ENCODE measurements at regions not wholly inside any gene's neighbourhood (a gene's known extent, or its start where the extent isn't known, plus 50 kb on each side); places are given as distances from the start of the nearest gene placed in this dataset.

DNA sequence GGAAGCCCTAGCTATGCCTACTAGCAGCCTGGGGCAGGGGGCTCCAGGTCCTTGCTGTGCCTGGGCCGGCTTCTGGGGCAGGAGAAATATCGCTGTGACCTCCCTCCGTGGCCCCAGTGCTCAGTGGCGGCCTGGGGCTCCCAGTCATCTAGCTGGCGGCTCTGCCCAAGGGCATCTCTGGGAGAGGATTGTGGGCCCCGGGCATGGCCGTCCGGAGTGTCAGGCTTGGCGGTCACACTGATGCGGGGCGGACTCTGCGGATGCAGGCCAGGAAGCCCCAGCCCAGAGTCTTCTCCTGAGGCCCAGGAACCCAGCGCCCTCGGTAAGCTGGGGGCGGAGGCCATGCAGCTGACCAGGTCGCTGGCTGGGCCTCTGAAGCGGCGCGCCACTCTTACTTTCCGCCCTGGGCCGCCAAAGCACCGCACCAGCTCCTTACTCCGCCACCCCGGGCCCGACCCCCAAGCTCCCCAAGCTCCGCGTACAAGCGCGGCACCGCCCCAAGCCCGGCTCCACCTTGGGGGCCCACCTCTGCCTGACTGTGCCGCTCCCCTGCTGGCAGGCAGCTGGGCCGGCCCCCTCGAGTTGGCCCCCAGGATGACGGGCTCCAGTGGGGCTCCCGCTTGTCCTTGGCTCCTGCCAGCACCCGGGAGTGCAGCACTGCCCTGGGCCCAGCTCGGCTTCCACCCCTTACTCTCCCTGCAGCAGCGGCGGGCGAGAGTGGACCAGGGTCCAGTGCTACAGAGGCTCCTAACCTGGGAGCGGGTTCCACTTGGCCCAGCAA, 720.0 kb downstream of the PCDH18 start:
- TF ChIP-seq, protein P1, sequence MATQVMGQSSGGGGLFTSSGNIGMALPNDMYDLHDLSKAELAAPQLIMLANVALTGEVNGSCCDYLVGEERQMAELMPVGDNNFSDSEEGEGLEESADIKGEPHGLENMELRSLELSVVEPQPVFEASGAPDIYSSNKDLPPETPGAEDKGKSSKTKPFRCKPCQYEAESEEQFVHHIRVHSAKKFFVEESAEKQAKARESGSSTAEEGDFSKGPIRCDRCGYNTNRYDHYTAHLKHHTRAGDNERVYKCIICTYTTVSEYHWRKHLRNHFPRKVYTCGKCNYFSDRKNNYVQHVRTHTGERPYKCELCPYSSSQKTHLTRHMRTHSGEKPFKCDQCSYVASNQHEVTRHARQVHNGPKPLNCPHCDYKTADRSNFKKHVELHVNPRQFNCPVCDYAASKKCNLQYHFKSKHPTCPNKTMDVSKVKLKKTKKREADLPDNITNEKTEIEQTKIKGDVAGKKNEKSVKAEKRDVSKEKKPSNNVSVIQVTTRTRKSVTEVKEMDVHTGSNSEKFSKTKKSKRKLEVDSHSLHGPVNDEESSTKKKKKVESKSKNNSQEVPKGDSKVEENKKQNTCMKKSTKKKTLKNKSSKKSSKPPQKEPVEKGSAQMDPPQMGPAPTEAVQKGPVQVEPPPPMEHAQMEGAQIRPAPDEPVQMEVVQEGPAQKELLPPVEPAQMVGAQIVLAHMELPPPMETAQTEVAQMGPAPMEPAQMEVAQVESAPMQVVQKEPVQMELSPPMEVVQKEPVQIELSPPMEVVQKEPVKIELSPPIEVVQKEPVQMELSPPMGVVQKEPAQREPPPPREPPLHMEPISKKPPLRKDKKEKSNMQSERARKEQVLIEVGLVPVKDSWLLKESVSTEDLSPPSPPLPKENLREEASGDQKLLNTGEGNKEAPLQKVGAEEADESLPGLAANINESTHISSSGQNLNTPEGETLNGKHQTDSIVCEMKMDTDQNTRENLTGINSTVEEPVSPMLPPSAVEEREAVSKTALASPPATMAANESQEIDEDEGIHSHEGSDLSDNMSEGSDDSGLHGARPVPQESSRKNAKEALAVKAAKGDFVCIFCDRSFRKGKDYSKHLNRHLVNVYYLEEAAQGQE (IDR thresholded peaks at IDR 0.05; ENCODE audit: low read depth): no peak
- no peak for TF ChIP-seq RAD21 (IDR thresholded peaks at IDR 0.05; ENCODE audit: low read depth)
- no peak for TF ChIP-seq EP300 (IDR thresholded peaks at IDR 0.05; ENCODE audit: borderline replicate concordance)
- TF ChIP-seq, protein P2, sequence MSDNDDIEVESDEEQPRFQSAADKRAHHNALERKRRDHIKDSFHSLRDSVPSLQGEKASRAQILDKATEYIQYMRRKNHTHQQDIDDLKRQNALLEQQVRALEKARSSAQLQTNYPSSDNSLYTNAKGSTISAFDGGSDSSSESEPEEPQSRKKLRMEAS (IDR thresholded peaks at IDR 0.05): no peak
- TF ChIP-seq TAF1 (IDR thresholded peaks at IDR 0.05; ENCODE audit: low read depth): no peak

All from Ishikawa (cell line).